DOHH2 (cell line): ENCODE measurements at regions not wholly inside any gene's neighbourhood (a gene's known extent, or its start where the extent isn't known, plus 50 kb on each side); places are given as distances from the start of the nearest gene placed in this dataset.

Experiments
- H3F3A ChIP-seq: fragments of 200-600 bp; sonication (generic), shearing (Covaris generic); 2 replicates; pipeline ENCODE4 v1.6.0; 2016; ENCODE audit warnings: antibody characterized with exemption, mild to moderate bottlenecking; ENCODE audit not compliant: control insufficient read depth, insufficient read depth
- H3K27ac ChIP-seq: fragments of 200-600 bp; sonication (generic); 2 replicates; pipeline ENCODE4 v1.5.1; 2014; ENCODE audit warnings: low read depth, mild to moderate bottlenecking, low read length, moderate library complexity
- H3K27me3 ChIP-seq: fragments of 200-600 bp; sonication (generic); 2 replicates; pipeline ENCODE4 v1.6.1; 2014; ENCODE audit warnings: mild to moderate bottlenecking, low read length, mixed read lengths; ENCODE audit not compliant: control insufficient read depth
- H3K36me3 ChIP-seq: fragments of 200-600 bp; sonication (generic); 2 replicates; pipeline ENCODE4 v1.6.1; 2014; ENCODE audit warnings: mild to moderate bottlenecking, low read length, moderate library complexity, mixed read lengths; ENCODE audit not compliant: control insufficient read depth
- H3K4me1 ChIP-seq: fragments of 200-600 bp; sonication (generic); 2 replicates; pipeline ENCODE4 v1.6.1; 2014; ENCODE audit warnings: mild to moderate bottlenecking, low read length, mixed read lengths; ENCODE audit not compliant: control insufficient read depth
- H3K4me2 ChIP-seq: fragments of 200-600 bp; sonication (generic); 2 replicates; pipeline ENCODE4 v1.6.0; 2014; ENCODE audit warnings: mild to moderate bottlenecking, low read length, moderate library complexity
- H3K4me3 ChIP-seq: fragments of 200-600 bp; sonication (generic); 2 replicates; pipeline ENCODE4 v1.5.1; 2014; ENCODE audit warnings: mild to moderate bottlenecking, low read length, mixed read lengths
- H3K79me2 ChIP-seq: fragments of 200-600 bp; sonication (generic); 2 replicates; pipeline ENCODE4 v1.6.1; 2014; ENCODE audit warnings: mild to moderate bottlenecking, low read length, mixed read lengths; ENCODE audit not compliant: control insufficient read depth
- H3K9me2 ChIP-seq: fragments of 200-600 bp; sonication (generic); replicated peaks from 2 replicates; pipeline ENCODE4 v1.6.1; 2014; ENCODE audit warnings: mild to moderate bottlenecking, low read length, mixed read lengths; ENCODE audit not compliant: control insufficient read depth
- H3K9me3 ChIP-seq: fragments of 200-600 bp; sonication (generic); 2 replicates; pipeline ENCODE4 v1.6.1; 2014; ENCODE audit warnings: antibody characterized with exemption, low read length, mixed read lengths; ENCODE audit not compliant: control insufficient read depth, insufficient read depth
- H4K20me1 ChIP-seq: fragments of 200-600 bp; sonication (generic); 2 replicates; pipeline ENCODE4 v1.6.0; 2014; ENCODE audit warnings: low read depth, mild to moderate bottlenecking, antibody characterized with exemption, low read length, moderate library complexity; ENCODE audit not compliant: control insufficient read depth, insufficient read depth
- CTCF ChIP-seq: fragments of 200-600 bp; sonication (generic); IDR thresholded peaks from one replicate; pipeline ENCODE4 v1.5.1; 2014; ENCODE audit warnings: antibody characterized with exemption, mild to moderate bottlenecking, low read depth, low read length; ENCODE audit not compliant: poor library complexity, severe bottlenecking
- EZH2phosphoT487 ChIP-seq: fragments of 200-600 bp; sonication (generic); IDR thresholded peaks from 2 replicates; pipeline ENCODE4 v1.6.1; 2017; ENCODE audit warnings: borderline replicate concordance, mild to moderate bottlenecking, antibody characterized with exemption, low read length, moderate library complexity, mixed read lengths

GRCh38 chr10:36597756-36598320 is 527.6 kb upstream of the ANKRD30A start:
- H3K36me3 ChIP-seq: no peaks in the 10 kb centered on the region
- H3K9me3 ChIP-seq: no peaks in the 10 kb centered on the region
- H3K4me2 ChIP-seq: no peak overlapping the region
- no peaks in the 10 kb centered on the region for H3F3A ChIP-seq
- H3K4me1 ChIP-seq: no peaks in the 10 kb centered on the region
- H3K27ac ChIP-seq: no peak overlapping the region
- no peak overlapping the region for H3K4me3 ChIP-seq
- TF ChIP-seq EZH2phosphoT487 (no peak), CTCF (no peak)
- no peaks in the 10 kb centered on the region for H3K9me2 ChIP-seq
- no peaks in the 10 kb centered on the region for H4K20me1 ChIP-seq
- H3K79me2 ChIP-seq: no peaks in the 10 kb centered on the region
- no peaks in the 10 kb centered on the region for H3K27me3 ChIP-seq

GRCh38 chr10:36592964-36593363 is 532.4 kb upstream of the ANKRD30A start:
- TF ChIP-seq CTCF (no peak), EZH2phosphoT487 (no peak)
- no peaks in the 10 kb centered on the region for H3K9me3 ChIP-seq

DNA sequence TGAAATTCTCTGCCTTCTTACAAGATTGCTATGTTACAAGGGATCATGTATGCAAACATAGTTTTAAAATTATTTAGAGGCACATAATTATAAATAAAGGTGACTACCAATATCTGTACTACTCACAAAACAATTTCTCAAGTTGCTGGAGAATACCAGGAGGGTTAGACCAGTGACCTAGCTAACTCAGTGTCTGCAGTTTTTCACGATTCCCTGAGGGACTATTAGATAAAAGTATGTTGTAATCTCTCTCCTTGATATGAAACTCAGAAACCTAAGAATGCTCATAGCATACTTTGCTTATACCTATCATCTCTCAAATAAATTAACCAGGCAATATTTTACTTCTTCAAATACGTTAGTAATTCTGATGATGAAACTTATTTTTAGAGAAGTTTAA is 534.0 kb upstream of the ANKRD30A start:
- Histone ChIP-seq H3K9me3 (no peaks in the 10 kb centered on the region), H3K9me2 (no peaks in the 10 kb centered on the region), H3K36me3 (no peaks in the 10 kb centered on the region), H3K4me2 (no peak overlapping the region), H3K4me3 (no peak overlapping the region), H3K4me1 (no peaks in the 10 kb centered on the region), H3K79me2 (no peaks in the 10 kb centered on the region), H3K27me3 (no peaks in the 10 kb centered on the region), H3F3A (no peaks in the 10 kb centered on the region), H3K27ac (no peak overlapping the region), H4K20me1 (no peaks in the 10 kb centered on the region)
- TF ChIP-seq CTCF (no peak), EZH2phosphoT487 (no peak)

More at GRCh38 chr10:36592964-36593363, 532.4 kb upstream of the ANKRD30A start:
- Histone ChIP-seq H3K79me2 (no peaks in the 10 kb centered on the region), H3K4me1 (no peaks in the 10 kb centered on the region), H3F3A (no peaks in the 10 kb centered on the region), H4K20me1 (no peaks in the 10 kb centered on the region), H3K27me3 (no peaks in the 10 kb centered on the region), H3K4me3 (no peak overlapping the region), H3K4me2 (no peak overlapping the region), H3K36me3 (no peaks in the 10 kb centered on the region), H3K27ac (no peak overlapping the region), H3K9me2 (no peaks in the 10 kb centered on the region)

DNA sequence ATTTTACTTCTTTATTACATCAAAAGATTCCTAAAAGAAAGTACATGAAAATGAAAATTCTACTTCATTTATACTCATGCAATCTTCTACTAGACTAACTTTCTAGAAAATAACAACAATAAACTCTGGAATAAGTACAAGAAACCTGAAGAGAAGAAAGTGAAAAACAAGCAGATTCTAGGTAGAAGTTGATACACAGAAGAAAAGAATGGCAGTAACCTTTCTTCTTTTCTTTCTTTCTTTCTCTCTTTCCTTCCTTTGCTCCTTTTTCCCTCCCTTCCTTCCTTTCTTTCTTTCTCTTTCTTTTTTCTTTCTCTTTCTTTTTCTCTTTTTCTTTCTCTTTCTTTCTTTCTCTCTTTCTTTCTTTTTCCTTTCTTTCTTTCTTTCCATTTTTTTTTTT is 541.7 kb upstream of the ANKRD30A start:
- Histone ChIP-seq H3K27me3 (no peaks in the 10 kb centered on the region), H4K20me1 (no peaks in the 10 kb centered on the region), H3K4me2 (no peak overlapping the region), H3K79me2 (no peaks in the 10 kb centered on the region), H3K4me3 (no peak overlapping the region), H3K9me2 (no peaks in the 10 kb centered on the region), H3F3A (no peaks in the 10 kb centered on the region), H3K27ac (no peak overlapping the region), H3K4me1 (no peaks in the 10 kb centered on the region), H3K36me3 (no peaks in the 10 kb centered on the region), H3K9me3 (no peaks in the 10 kb centered on the region)
- TF ChIP-seq CTCF (no peak), EZH2phosphoT487 (no peak)
